A673 (cell line): ENCODE measurements at regions not wholly inside any gene's neighbourhood (a gene's known extent, or its start where the extent isn't known, plus 50 kb on each side); places are given as distances from the start of the nearest gene placed in this dataset.

Experiments
- BruUV-seq: library from RNA; stranded (reverse); fragments of 400-500 nt; replicated peaks from 2 replicates; lab custom pipeline; 2021; lab: Mats Ljungman, UMichigan
- CTCF ChIA-PET: fragments of 300-600 bp; sonication (Branson Sonifier 250); formaldehyde crosslinking; loops from one replicate; lab custom pipeline; 2022; ENCODE audit warnings: antibody characterized with exemption; lab: Charles Lee
- POLR2A ChIA-PET: fragments of 300-600 bp; sonication (Branson Sonifier 250); formaldehyde crosslinking; loops from one replicate; lab custom pipeline; 2022; ENCODE audit warnings: antibody characterized with exemption; ENCODE audit not compliant: low non-redundant PET; lab: Charles Lee
- DNase-seq: peaks from one replicate; pipeline ENCODE4 v3.0.0-alpha.2; 2015; ENCODE audit warnings: low spot score
- H3K27ac ChIP-seq: fragments of 200-600 bp; sonication (generic); 2 replicates; pipeline ENCODE4 v1.5.1; 2016; ENCODE audit warnings: mixed run types, low read depth, mild to moderate bottlenecking, mixed read lengths, antibody characterized with exemption, low read length; ENCODE audit not compliant: poor library complexity, severe bottlenecking
- H3K27me3 ChIP-seq: fragments of 200-600 bp; sonication (generic); replicated peaks from 2 replicates; pipeline ENCODE4 v1.6.1; 2017; ENCODE audit warnings: mixed run types, low read depth, mild to moderate bottlenecking, mixed read lengths, antibody characterized with exemption, low read length; ENCODE audit not compliant: insufficient read depth, poor library complexity
- H3K36me3 ChIP-seq: fragments of 200-600 bp; sonication (generic); 2 replicates; pipeline ENCODE4 v1.6.1; 2016; ENCODE audit warnings: mixed run types, mild to moderate bottlenecking, mixed read lengths, antibody characterized with exemption, low read length; ENCODE audit not compliant: insufficient read depth, poor library complexity, severe bottlenecking
- H3K4me1 ChIP-seq: fragments of 200-600 bp; sonication (generic); 2 replicates; pipeline ENCODE4 v1.6.1; 2017; ENCODE audit warnings: mixed run types, mild to moderate bottlenecking, mixed read lengths, antibody characterized with exemption, low read length; ENCODE audit not compliant: insufficient read depth, poor library complexity, severe bottlenecking
- H3K4me3 ChIP-seq: fragments of 200-600 bp; sonication (generic); 2 replicates; pipeline ENCODE4 v1.5.1; 2016; ENCODE audit warnings: low read depth, mixed run types, mild to moderate bottlenecking, mixed read lengths, low read length; ENCODE audit not compliant: poor library complexity, severe bottlenecking
- H3K9me3 ChIP-seq: fragments of 200-600 bp; sonication (generic); 2 replicates; pipeline ENCODE4 v1.6.1; 2016; ENCODE audit warnings: mixed run types, low read depth, mild to moderate bottlenecking, mixed read lengths, antibody characterized with exemption, low read length; ENCODE audit not compliant: poor library complexity, severe bottlenecking
- EZH2 ChIP-seq: fragments of 200-600 bp; sonication (generic); IDR thresholded peaks from 2 replicates; pipeline ENCODE4 v1.6.1; 2017; ENCODE audit warnings: borderline replicate concordance, low read depth, mild to moderate bottlenecking, mixed read lengths, antibody characterized with exemption, low read length; ENCODE audit not compliant: poor library complexity, severe bottlenecking
- intact Hi-C: fragments of 100-400 bp; cut with micrococcal nuclease; formaldehyde crosslinking; loops from one replicate; pipeline ENCODE4 v1.10.0; 2022; ENCODE audit not compliant: unreplicated experiment
- TF ChIP-seq, protein P1 (sequence below): fragments of 300-800, 200-600 bp; sonication (generic); conservative IDR thresholded peaks from 2 replicates; pipeline ENCODE4 v1.5.1; 2017; ENCODE audit warnings: low read depth, mild to moderate bottlenecking, antibody characterized with exemption, low read length, moderate library complexity, mixed read lengths

DNA sequence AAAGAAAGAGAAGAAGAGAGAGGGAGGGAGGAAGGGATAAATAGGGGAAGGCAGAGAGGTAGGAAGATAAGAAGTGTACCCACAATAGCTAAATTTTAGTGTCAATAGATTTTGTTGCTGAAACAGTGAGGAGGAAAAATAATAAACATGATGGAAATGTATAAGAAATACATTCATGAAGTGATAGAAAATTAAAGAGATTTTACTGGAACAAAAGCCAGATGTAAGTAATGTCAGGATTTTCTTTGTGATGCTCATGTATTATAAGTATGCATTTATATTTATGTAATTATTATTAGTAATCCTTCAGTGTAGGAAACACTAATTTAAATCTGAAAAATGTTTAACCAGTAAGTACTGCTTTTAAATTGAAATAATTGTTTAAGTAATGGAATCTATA, 1125.2 kb upstream of the FANCL start:
- ChIA-PET CTCF (no interaction called here), POLR2A (no interaction called here)
- no peaks in the 10 kb centered on the region for H3K27me3 ChIP-seq
- no TSS peak for BruUV-seq
- no peaks in the 10 kb centered on the region for H3K9me3 ChIP-seq
- intact Hi-C loops = no loop called here
- H3K36me3 ChIP-seq = no peaks in the 10 kb centered on the region
- TF ChIP-seq EZH2 = no peak
- TF ChIP-seq, protein P1, sequence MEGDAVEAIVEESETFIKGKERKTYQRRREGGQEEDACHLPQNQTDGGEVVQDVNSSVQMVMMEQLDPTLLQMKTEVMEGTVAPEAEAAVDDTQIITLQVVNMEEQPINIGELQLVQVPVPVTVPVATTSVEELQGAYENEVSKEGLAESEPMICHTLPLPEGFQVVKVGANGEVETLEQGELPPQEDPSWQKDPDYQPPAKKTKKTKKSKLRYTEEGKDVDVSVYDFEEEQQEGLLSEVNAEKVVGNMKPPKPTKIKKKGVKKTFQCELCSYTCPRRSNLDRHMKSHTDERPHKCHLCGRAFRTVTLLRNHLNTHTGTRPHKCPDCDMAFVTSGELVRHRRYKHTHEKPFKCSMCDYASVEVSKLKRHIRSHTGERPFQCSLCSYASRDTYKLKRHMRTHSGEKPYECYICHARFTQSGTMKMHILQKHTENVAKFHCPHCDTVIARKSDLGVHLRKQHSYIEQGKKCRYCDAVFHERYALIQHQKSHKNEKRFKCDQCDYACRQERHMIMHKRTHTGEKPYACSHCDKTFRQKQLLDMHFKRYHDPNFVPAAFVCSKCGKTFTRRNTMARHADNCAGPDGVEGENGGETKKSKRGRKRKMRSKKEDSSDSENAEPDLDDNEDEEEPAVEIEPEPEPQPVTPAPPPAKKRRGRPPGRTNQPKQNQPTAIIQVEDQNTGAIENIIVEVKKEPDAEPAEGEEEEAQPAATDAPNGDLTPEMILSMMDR = no peak
- DNase-seq = no peak
- H3K4me3 ChIP-seq = no peak overlapping the region
- no peak overlapping the region for H3K27ac ChIP-seq
- H3K4me1 ChIP-seq = no peaks in the 10 kb centered on the region

DNA sequence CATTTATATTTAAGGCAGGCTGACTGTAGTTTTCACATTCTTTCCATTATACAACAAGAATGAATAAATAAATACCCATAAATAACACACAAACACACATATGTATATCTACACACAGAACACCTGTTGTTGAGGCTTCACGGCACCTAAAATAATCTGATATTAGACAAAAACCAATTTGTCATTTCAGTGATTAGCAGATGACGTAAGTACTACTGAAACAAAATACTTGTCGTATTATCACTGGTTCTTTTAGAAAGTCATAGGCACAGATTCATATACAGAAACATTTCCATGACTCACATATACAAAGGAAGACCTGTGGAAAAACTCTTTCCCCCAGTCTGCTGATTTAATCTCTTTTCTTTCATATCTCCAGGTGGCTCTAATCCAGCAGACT, 1113.4 kb upstream of the FANCL start:
- Histone ChIP-seq H3K9me3 (no peaks in the 10 kb centered on the region), H3K4me3 (no peak overlapping the region), H3K27me3 (no peaks in the 10 kb centered on the region), H3K27ac (no peak overlapping the region), H3K4me1 (no peaks in the 10 kb centered on the region), H3K36me3 (no peaks in the 10 kb centered on the region)
- ChIA-PET CTCF (no interaction called here), POLR2A (no interaction called here)
- no TSS peak for BruUV-seq
- TF ChIP-seq, protein P1 = no peak
- TF ChIP-seq EZH2 = no peak
- no peak for DNase-seq
- intact Hi-C loops = no loop called here

- ChIA-PET POLR2A (no interaction called here), CTCF (no interaction called here)
- no peak overlapping the region for H3K27ac ChIP-seq
- BruUV-seq = no TSS peak
- H3K36me3 ChIP-seq = no peaks in the 10 kb centered on the region
- TF ChIP-seq EZH2 = no peak
- TF ChIP-seq, protein P1 = no peak
- no peaks in the 10 kb centered on the region for H3K4me1 ChIP-seq
- no peak overlapping the region for H3K4me3 ChIP-seq
- no peaks in the 10 kb centered on the region for H3K9me3 ChIP-seq
- intact Hi-C loops = no loop called here
- H3K27me3 ChIP-seq = no peaks in the 10 kb centered on the region
- no peak for DNase-seq
Measured at GRCh38 chr2:59353306-59353921, 1112.3 kb upstream of the FANCL start.
